GM12872 (cell line): ENCODE measurements at regions not wholly inside any gene's neighbourhood (a gene's known extent, or its start where the extent isn't known, plus 50 kb on each side); places are given as distances from the start of the nearest gene placed in this dataset.

ENCODE experiments used
- TF ChIP-seq, protein P1 (sequence below): IDR thresholded peaks from 3 replicates; pipeline ENCODE4 v1.5.1; 2011; ENCODE audit warnings: low read depth, mild to moderate bottlenecking, low read length, moderate library complexity; ENCODE audit not compliant: insufficient read depth

DNA sequence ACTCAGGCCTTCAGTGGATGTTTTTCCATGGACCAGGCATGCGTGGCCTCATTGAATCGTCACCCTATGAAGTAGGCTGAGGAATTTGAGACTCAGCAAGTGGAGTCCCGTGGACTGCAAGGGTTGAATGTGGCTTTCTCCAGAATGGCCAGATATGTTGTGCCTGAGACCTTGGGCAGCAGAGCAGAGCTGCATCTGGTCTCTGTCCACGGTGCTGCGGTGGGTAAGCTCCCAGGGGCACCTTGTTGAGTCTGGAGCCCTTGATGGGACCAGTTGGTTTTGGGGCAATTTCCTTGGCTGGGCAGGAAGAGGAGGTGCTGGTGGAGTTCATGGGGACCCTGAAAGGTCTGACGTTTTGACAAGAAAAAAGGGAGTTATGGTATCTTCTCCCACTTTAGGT, 368.1 kb upstream of the EEF2KMT start:
- TF ChIP-seq, protein P1, sequence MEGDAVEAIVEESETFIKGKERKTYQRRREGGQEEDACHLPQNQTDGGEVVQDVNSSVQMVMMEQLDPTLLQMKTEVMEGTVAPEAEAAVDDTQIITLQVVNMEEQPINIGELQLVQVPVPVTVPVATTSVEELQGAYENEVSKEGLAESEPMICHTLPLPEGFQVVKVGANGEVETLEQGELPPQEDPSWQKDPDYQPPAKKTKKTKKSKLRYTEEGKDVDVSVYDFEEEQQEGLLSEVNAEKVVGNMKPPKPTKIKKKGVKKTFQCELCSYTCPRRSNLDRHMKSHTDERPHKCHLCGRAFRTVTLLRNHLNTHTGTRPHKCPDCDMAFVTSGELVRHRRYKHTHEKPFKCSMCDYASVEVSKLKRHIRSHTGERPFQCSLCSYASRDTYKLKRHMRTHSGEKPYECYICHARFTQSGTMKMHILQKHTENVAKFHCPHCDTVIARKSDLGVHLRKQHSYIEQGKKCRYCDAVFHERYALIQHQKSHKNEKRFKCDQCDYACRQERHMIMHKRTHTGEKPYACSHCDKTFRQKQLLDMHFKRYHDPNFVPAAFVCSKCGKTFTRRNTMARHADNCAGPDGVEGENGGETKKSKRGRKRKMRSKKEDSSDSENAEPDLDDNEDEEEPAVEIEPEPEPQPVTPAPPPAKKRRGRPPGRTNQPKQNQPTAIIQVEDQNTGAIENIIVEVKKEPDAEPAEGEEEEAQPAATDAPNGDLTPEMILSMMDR = no peak

DNA sequence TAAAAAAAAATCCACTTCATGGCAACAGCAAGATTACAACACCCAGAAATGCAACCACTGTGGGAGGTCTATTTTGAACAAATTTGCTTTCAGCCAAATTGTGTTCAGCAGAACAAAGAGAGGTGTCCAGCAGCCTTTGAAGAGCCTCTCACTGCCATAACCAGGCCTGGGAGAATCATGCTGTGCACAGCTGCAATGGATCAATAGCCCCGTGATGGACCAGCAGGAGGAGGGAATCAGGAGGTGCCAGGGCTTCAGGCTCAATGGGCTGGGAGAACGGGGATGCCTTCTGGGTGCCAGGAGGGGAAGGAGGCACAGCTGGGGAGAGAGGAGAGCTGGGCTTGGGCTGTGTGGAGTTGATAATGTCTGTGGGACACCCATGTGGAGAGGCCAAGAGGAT, 366.2 kb upstream of the EEF2KMT start:
- TF ChIP-seq, protein P1 = no peak

DNA sequence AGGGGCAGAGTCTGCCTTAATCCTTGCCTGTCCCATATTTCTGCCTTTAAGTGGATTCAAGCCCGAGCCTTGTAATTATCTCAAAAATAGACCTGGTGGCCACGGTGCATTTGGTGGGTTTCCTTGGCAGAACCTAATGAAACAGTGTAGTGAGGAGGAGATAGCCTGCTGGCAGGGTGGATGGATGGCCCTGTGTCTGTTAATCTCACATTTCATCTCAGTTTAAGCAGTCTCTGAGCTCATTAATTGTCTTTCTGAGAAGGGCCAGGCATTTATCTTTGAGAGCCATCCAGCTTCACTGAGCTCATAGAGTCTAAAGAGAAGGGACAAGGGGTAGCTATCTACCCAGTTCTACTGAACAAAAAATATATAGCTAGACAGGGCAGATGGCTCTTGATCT, 364.0 kb upstream of the EEF2KMT start:
- TF ChIP-seq, protein P1 = no peak

DNA sequence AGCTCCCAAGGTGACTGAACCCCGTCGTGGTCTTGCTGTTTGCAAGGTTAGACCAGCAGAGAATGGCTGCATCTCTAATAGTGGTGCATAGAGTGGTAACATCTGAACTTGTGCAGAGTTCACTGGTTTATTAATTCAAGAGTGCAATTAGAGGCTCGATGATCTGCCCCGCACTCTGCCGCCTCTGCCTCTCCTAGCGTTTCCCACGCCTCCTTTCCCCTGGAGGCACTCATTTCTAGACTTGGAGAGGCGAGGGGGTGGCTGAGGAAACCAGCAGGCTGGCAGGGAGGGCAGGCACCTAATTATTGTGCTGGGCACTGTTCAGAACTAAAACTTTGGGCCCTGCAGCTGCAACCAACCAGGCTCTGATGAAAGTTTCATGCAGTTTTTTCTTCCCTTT, 363.5 kb upstream of the EEF2KMT start:
- TF ChIP-seq, protein P1 = no peak

DNA sequence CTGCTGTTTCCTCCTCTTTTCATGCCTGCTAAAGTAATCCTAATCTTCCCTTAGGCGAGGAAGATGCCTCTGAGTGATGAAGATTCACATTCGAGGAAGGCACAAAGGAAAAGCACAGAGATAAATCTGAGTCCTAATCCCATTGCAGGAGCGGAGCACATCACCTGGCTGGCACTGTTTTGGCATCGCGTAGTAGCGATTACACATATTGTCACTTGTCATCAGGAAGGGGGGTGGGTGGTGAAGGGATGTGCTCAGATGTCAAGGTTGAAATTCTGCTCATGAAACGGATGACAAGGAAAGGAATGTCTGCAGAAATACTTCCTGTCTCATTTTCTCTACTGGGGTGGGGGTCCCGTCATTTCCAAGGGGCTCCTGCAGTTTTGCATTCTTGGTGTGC, 363.1 kb upstream of the EEF2KMT start:
- TF ChIP-seq, protein P1 = no peak

DNA sequence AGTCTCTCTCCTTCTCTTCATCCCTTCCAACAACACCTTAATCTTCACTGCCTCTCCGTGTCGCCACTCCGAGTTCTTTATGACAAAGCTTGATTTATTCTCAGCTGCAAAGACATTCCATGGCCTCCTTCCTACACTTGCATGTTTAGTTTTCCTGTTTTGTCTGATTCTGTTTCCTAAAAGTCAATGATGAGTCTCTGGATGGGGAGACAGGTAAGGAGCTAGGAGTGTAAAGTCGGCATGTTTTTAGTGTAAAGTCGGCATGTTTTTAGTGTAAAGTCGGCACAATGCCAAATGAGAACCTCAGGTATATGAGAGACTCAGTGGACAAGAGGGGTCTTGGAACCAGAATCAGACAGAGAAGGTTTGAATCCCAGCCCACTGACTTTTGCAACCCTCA, 362.3 kb upstream of the EEF2KMT start:
- TF ChIP-seq, protein P1 = no peak

DNA sequence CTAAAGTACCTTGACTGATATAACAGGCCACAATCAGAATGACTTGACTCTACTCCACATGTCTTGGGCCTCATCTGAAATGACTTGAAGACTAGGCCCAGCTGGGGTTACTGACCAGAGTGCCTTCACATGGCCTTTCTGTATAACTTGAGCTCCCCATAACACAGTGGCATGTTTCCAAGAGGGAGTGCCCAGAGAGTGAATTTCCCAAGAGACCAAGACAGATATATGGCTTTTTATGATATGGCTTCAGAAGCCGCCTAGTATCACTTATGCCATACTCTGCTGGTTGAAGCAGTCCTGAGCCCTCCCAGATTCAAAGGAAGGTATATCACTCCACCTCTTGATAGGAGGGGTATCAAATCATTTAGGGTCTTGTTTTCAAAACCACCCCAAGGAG, 357.5 kb upstream of the EEF2KMT start:
- TF ChIP-seq, protein P1 = no peak

DNA sequence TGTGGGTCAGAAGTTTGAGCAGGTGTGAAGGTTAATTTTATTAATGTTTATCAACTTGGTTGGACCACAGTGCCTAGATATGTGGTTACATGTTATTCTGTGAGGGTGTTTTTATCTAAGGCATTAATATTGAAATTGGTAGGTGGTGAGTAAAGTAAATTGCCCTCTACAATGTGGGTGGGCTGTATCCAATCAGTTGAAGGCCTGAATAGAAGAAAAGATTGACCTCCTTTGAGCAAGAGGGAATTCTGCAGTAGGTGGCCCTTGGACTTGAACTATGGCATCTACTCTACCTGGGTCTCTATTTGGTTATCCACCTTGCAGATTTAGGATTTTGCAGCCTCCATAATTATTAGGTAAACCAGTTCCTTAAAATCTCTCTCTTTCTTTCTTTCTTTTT, 356.8 kb upstream of the EEF2KMT start:
- TF ChIP-seq, protein P1 = no peak
